ENCODE measurements at regions not wholly inside any gene's neighbourhood (a gene's known extent, or its start where the extent isn't known, plus 50 kb on each side); places are given as distances from the start of the nearest gene placed in this dataset.
"Not testable (repeated sequence)": the region's sequence is repeated elsewhere in the genome, so short reads cannot be mapped to it uniquely, and the experiment has no call there.

- no peak for FAIRE-seq
- TF ChIP-seq, protein P1, sequence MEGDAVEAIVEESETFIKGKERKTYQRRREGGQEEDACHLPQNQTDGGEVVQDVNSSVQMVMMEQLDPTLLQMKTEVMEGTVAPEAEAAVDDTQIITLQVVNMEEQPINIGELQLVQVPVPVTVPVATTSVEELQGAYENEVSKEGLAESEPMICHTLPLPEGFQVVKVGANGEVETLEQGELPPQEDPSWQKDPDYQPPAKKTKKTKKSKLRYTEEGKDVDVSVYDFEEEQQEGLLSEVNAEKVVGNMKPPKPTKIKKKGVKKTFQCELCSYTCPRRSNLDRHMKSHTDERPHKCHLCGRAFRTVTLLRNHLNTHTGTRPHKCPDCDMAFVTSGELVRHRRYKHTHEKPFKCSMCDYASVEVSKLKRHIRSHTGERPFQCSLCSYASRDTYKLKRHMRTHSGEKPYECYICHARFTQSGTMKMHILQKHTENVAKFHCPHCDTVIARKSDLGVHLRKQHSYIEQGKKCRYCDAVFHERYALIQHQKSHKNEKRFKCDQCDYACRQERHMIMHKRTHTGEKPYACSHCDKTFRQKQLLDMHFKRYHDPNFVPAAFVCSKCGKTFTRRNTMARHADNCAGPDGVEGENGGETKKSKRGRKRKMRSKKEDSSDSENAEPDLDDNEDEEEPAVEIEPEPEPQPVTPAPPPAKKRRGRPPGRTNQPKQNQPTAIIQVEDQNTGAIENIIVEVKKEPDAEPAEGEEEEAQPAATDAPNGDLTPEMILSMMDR (IDR thresholded peaks at IDR 0.05), result no peak
These were observed 93.9 kb upstream of the C1QTNF7 start for GRCh38 chr4:15333692-15334633.

DNA sequence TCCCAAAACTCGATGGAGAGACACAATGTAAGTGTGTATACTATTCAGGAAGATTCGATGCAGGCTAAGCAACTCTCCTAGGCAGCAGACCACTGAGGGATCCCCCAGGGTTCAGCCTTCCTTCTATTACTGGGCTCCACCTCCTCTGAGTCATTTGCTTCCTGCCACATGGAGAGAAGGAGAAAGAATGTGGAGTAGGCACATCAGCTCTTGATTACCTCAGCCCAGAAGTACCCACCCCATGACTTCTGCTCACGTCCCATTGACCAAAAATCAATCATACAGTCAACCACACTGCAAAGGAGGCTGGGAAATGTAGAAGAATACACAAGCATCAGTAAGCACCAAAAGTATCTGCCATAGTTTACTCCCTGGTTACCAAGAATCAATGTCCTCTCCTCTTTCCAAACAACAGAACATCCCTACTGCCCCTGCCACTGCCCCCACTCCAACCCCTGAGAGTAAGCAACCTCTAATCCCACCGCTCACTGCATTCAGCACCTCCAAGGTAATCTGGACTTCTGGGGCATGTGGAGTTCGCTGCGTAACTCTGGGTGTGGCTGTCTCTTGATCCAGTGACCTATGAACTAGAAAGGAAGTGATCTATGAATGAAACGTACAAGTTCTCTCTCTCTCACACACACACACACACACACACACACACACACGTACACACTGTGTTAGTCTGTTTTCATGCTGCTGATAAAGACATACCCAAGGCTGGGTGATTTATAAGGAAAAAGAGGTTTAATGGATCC is 91.2 kb upstream of the C1QTNF7 start:
- ATAC-seq (no peak), DNase-seq (no peak)
- TF ChIP-seq, protein P1 (IDR thresholded peaks at IDR 0.05), result no peak

More at GRCh38 chr4:15333692-15334633, 93.9 kb upstream of the C1QTNF7 start:
- intact Hi-C loops (cut with DNase I), result no loop called here
- DNase-seq (no peak), ATAC-seq (no peak)
- no peak overlapping the region for H3K4me3 ChIP-seq
- 59 to 78% methylated on average over 3 of the region's 3 CpGs for WGBS, 2 donors
- H3K27ac ChIP-seq, result no peak overlapping the region
- H3K4me1 ChIP-seq, result no peaks in the 10 kb centered on the region
- no peaks in the 10 kb centered on the region for H3K27me3 ChIP-seq
- H3K9me3 ChIP-seq, result no peaks in the 10 kb centered on the region
- H3K36me3 ChIP-seq, result no peaks in the 10 kb centered on the region

DNA sequence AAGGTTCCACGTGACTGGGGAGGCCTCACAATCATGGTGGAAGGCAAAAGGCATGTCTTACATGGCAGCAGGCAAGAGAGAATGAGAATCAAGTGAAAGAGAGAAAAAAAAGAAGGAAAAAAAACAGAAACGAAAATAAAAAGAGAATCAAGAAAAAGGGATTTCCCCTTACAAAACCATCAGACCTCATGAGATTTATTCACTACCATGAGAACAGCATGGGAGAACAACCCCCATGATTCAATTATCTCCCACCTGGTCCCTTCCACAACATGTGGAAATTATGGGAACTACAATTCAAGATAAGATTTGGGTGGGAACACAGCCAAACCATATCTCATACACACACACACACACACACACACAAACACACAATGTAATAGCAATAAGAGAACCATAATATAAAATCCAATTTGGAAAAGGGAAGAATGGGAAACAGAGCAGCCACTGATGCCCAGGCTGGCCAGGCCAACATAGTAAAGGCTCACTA is 90.6 kb upstream of the C1QTNF7 start:
- DNase-seq; H3K9me3 ChIP-seq; H3K4me1 ChIP-seq; H3K27me3 ChIP-seq; H3K36me3 ChIP-seq; H3K4me3 ChIP-seq; ATAC-seq; intact Hi-C loops (cut with DNase I); H3K27ac ChIP-seq; FAIRE-seq: not testable (repeated sequence)
- WGBS, 2 donors, result 58% methylated on average over 2 of the region's 2 CpGs

More for the DNA sequence above, 91.2 kb upstream of the C1QTNF7 start:
- FAIRE-seq, result no peak
- H3K4me1 ChIP-seq, result no peaks in the 10 kb centered on the region
- intact Hi-C loops (cut with DNase I), result no loop called here
- H3K27me3 ChIP-seq, result no peaks in the 10 kb centered on the region
- H3K27ac ChIP-seq, result no peak overlapping the region
- H3K4me3 ChIP-seq, result no peak overlapping the region
- H3K36me3 ChIP-seq, result no peaks in the 10 kb centered on the region
- no peaks in the 10 kb centered on the region for H3K9me3 ChIP-seq
- 62 to 71% methylated on average over 8 of the region's 8 CpGs for WGBS, 2 donors

- 41 to 58% methylated on average over 5 of the region's 5 CpGs for WGBS, 2 donors
- H3K36me3 ChIP-seq, result no peaks in the 10 kb centered on the region
- DNase-seq (no peak), FAIRE-seq (no peak), ATAC-seq (no peak)
- H3K27me3 ChIP-seq, result no peaks in the 10 kb centered on the region
- H3K4me3 ChIP-seq, result no peak overlapping the region
- intact Hi-C loops (cut with DNase I), result no loop called here
- H3K4me1 ChIP-seq, result no peaks in the 10 kb centered on the region
- H3K27ac ChIP-seq, result no peak overlapping the region
- TF ChIP-seq, protein P1 (IDR thresholded peaks at IDR 0.05), result no peak
- no peaks in the 10 kb centered on the region for H3K9me3 ChIP-seq
These were observed 88.1 kb upstream of the C1QTNF7 start for GRCh38 chr4:15339737-15340136.

DNA sequence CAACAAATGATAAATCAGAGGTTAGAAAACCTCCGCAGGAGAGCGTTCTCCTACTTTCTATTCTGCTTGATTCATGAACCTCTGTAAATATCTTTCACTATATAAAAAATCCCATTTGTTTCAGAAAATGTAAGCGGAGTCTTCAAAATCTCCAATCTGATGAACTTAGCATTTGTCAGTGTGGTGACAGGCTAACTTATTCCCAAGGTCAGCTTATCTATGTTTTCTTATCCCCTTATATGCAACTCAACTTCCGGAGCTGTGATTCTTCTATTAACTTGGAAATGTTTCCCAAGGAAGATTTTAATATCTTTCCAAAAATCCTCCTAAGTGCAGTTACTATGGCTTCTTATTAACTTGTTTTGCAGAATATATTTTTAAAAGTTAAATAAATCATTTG is 87.5 kb upstream of the C1QTNF7 start:
- Histone ChIP-seq H3K36me3 (no peaks in the 10 kb centered on the region), H3K4me1 (no peaks in the 10 kb centered on the region), H3K9me3 (no peaks in the 10 kb centered on the region), H3K27me3 (no peaks in the 10 kb centered on the region), H3K27ac (no peak overlapping the region), H3K4me3 (no peak overlapping the region)
- TF ChIP-seq, protein P1 (IDR thresholded peaks at IDR 0.05), result no peak
- no peak for FAIRE-seq
- WGBS, 2 donors, result 22 to 33% methylated on average over 4 of the region's 4 CpGs
- no peak for ATAC-seq
- intact Hi-C loops (cut with DNase I), result no loop called here
- no peak for DNase-seq

Data from pancreas (tissue), 10 donors.